ENCODE measurements at regions not wholly inside any gene's neighbourhood (a gene's known extent, or its start where the extent isn't known, plus 50 kb on each side); places are given as distances from the start of the nearest gene placed in this dataset.
A peak's percentile ranks its signal among the peaks of the same experiment; 100 is the strongest.
"Not testable (repeated sequence)": the region's sequence is repeated elsewhere in the genome, so short reads cannot be mapped to it uniquely, and the experiment has no call there.

DNA sequence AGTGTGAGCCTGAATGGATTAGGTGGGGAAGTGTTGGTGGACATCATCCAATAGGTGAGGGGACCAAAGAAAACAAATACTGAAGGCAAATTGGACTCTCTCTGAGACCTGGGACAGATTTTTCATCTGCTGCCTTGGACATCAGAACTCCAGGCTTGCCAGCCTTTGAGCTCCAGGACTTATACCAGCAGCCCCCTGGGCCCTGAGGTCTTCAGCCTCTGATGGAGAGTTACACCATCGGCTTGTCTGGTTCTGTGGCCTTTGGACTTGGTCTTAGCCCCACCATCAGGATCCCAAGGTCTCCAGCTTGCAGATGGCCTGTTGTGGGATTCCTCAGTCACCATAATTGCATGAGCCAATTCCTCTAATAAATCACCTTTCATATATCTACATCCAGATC is 80.8 kb upstream of the SLC8A3 start:
- Histone ChIP-seq H3K36me3 (ENCODE audit: control insufficient read depth, insufficient read depth, low read length) (no peaks in the 10 kb centered on the region), H3K27ac (ENCODE audit: low read length) (no peak overlapping the region), H3K4me1 (ENCODE audit: control insufficient read depth, insufficient read depth, low read length) (no peaks in the 10 kb centered on the region), H3K27me3 (ENCODE audit: control insufficient read depth, insufficient read depth, low read length) (no peaks in the 10 kb centered on the region), H3K9me3 (ENCODE audit: control insufficient read depth, insufficient read depth, low read length) (no peaks in the 10 kb centered on the region), H3K4me3 (ENCODE audit: low read length) (no peak overlapping the region)
- DNase-seq (ENCODE audit: low read depth, low spot score): no peak
- no CpG with 5 or more reads among the region's 1 CpG for WGBS (ENCODE audit: insufficient coverage, insufficient read length)

DNA sequence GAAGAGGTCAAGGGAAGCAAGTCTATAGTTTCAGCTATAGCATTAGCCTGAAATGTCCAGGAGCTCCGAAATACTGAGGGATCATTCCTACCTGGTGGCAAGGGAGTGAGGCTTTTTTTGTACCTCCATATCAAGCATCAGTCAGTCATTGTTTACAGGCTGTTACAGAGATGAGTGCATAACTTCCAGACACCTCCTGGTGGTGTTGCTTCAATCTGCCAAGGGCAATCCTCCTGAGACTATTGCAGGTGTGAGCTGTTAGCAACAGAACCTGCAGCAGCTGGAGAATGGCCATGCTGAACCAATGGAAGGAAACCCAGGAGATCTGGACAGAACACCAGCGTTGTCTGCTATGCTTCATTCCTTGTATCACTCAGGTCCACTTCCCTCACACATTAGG is 80.0 kb upstream of the SLC8A3 start:
- DNase-seq (ENCODE audit: low read depth, low spot score): no peak
- H3K4me1 ChIP-seq (ENCODE audit: control insufficient read depth, insufficient read depth, low read length): no peaks in the 10 kb centered on the region
- H3K27ac ChIP-seq (ENCODE audit: low read length): no peak overlapping the region
- no peaks in the 10 kb centered on the region for H3K36me3 ChIP-seq (ENCODE audit: control insufficient read depth, insufficient read depth, low read length)
- no peaks in the 10 kb centered on the region for H3K27me3 ChIP-seq (ENCODE audit: control insufficient read depth, insufficient read depth, low read length)
- H3K9me3 ChIP-seq (ENCODE audit: control insufficient read depth, insufficient read depth, low read length): no peaks in the 10 kb centered on the region
- no peak overlapping the region for H3K4me3 ChIP-seq (ENCODE audit: low read length)
- no CpG with 5 or more reads among the region's 2 CpGs for WGBS (ENCODE audit: insufficient coverage, insufficient read length)

DNA sequence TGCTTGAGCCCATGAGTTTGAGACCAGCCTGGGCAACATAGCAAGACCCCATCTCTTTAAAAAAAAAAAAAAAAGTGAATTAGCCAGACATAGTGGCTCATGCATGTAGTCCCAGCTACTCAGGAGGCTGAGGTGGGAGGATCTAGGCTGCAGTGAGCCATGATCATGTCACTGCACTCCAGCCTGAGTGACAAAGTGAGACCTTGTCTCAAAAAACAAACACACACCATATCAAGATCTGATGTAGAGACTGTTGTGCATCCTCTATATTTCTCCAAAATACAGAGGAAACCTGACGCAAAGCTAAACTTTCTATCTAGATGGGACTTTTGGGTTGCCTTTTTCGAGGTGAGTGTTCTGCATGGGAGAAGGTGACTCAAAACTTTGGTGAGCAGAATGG is 77.4 kb upstream of the SLC8A3 start:
- Histone ChIP-seq H3K27me3 (ENCODE audit: control insufficient read depth, insufficient read depth, low read length) (no peaks in the 10 kb centered on the region), H3K36me3 (ENCODE audit: control insufficient read depth, insufficient read depth, low read length) (no peaks in the 10 kb centered on the region), H3K4me1 (ENCODE audit: control insufficient read depth, insufficient read depth, low read length) (no peaks in the 10 kb centered on the region), H3K27ac (ENCODE audit: low read length) (no peak overlapping the region), H3K9me3 (ENCODE audit: control insufficient read depth, insufficient read depth, low read length) (no peaks in the 10 kb centered on the region), H3K4me3 (ENCODE audit: low read length) (no peak overlapping the region)
- no CpG with 5 or more reads among the region's 2 CpGs for WGBS (ENCODE audit: insufficient coverage, insufficient read length)
- no peak for DNase-seq (ENCODE audit: low read depth, low spot score)

DNA sequence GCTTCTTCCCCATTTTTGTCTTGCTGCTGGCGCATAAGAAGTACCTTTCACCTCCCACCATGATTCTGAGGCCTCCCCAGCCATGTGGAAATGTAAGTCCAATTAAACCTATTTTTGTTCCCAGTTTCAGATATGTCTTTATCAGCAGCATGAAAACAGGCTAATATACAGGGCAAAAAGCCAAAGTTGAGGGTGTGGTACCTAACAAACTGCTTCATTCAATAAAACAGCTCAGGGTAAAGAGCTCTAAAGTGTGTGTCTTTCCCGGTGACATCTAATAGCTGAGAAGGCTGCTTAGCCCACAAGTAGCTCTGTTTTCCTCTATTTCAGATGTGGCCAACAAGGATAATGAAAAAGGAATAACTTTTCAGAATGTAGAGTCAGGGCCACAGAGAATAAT is 76.7 kb upstream of the SLC8A3 start:
- Histone ChIP-seq H3K27ac (ENCODE audit: low read length) (no peak overlapping the region), H3K4me3 (ENCODE audit: low read length) (no peak overlapping the region), H3K36me3 (ENCODE audit: control insufficient read depth, insufficient read depth, low read length) (no peaks in the 10 kb centered on the region), H3K4me1 (ENCODE audit: control insufficient read depth, insufficient read depth, low read length) (no peaks in the 10 kb centered on the region), H3K9me3 (ENCODE audit: control insufficient read depth, insufficient read depth, low read length) (no peaks in the 10 kb centered on the region), H3K27me3 (ENCODE audit: control insufficient read depth, insufficient read depth, low read length) (no peaks in the 10 kb centered on the region)
- DNase-seq (ENCODE audit: low read depth, low spot score): no peak
- no CpG with 5 or more reads among the region's 2 CpGs for WGBS (ENCODE audit: insufficient coverage, insufficient read length)

DNA sequence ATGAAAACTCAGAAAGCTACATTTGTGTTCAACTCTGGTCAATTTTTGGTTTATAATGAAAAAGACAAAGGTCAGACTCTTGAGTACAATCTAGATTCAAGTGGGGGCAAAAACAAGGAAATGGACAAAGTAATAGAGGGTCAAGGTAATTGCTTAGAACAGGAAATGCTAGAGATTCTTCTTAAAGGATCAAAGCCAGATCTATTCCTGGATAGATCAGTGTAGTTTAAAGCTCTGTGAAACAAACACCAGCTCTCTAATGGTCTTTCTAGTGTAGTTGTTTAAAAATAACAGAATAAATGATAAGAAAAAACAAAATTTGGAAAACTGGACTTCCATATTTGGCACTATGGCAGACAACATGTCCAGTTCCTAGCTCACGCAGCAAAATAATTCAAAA is 70.7 kb upstream of the SLC8A3 start:
- Histone ChIP-seq H3K27ac (ENCODE audit: low read length) (no peak overlapping the region), H3K36me3 (ENCODE audit: control insufficient read depth, insufficient read depth, low read length) (no peaks in the 10 kb centered on the region), H3K9me3 (ENCODE audit: control insufficient read depth, insufficient read depth, low read length) (no peaks in the 10 kb centered on the region), H3K4me1 (ENCODE audit: control insufficient read depth, insufficient read depth, low read length) (no peaks in the 10 kb centered on the region), H3K4me3 (ENCODE audit: low read length) (no peak overlapping the region), H3K27me3 (ENCODE audit: control insufficient read depth, insufficient read depth, low read length) (no peaks in the 10 kb centered on the region)
- 100% methylated on average over 1 of the region's 1 CpG for WGBS (ENCODE audit: insufficient coverage, insufficient read length)
- no peak for DNase-seq (ENCODE audit: low read depth, low spot score)

DNA sequence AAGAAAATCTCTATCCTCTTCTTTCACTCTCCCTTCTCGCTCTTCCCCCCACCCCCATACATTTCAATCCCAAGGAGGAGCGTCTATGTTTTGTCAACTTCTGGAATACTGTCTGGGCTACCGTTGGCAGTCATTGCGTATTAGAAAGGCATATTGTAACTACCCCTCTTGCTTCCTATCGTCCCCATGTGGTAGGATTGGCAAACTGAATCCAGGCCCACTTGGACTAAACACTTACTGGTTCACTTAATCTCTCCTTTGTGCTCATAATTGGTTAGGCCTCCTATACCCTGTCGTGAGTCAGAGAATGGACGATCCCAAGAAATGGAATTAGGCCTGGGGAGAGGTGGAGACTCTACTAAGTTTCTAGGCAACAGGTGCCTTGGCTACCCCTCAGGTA is 68.8 kb upstream of the SLC8A3 start:
- no peaks in the 10 kb centered on the region for H3K27me3 ChIP-seq (ENCODE audit: control insufficient read depth, insufficient read depth, low read length)

DNA sequence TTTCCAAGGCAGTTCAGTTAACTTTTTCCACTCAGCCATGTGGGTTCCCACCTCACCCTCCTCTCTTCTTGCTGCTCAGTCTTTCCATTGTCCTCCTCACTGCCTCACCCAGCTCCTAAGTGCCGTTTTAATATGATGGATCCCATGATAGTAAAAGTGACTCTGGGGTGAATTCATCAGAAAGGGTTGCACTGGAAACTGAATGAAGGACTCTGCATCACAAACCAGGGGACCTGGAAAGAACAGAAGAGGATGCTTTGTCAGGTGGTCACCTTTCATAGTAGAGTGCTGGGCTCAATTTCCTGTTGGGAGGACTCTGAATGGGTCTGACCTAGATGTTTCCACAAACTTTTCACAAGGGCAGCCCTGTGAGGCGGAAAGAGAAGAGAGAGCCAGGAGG is 67.8 kb upstream of the SLC8A3 start:
- H3K4me3 ChIP-seq (ENCODE audit: low read length): no peak overlapping the region
- H3K27me3 ChIP-seq (ENCODE audit: control insufficient read depth, insufficient read depth, low read length): no peaks in the 10 kb centered on the region
- no peaks in the 10 kb centered on the region for H3K36me3 ChIP-seq (ENCODE audit: control insufficient read depth, insufficient read depth, low read length)
- H3K4me1 ChIP-seq (ENCODE audit: control insufficient read depth, insufficient read depth, low read length): no peaks in the 10 kb centered on the region
- DNase-seq (ENCODE audit: low read depth, low spot score): no peak
- no peak overlapping the region for H3K27ac ChIP-seq (ENCODE audit: low read length)
- no peaks in the 10 kb centered on the region for H3K9me3 ChIP-seq (ENCODE audit: control insufficient read depth, insufficient read depth, low read length)
- WGBS (ENCODE audit: insufficient coverage, insufficient read length): no CpG with 5 or more reads among the region's 2 CpGs

More for the DNA sequence above, 68.8 kb upstream of the SLC8A3 start:
- DNase-seq (ENCODE audit: low read depth, low spot score): no peak
- no CpG with 5 or more reads among the region's 7 CpGs for WGBS (ENCODE audit: insufficient coverage, insufficient read length)
- Histone ChIP-seq H3K27ac (ENCODE audit: low read length) (no peak overlapping the region), H3K4me3 (ENCODE audit: low read length) (no peak overlapping the region), H3K4me1 (ENCODE audit: control insufficient read depth, insufficient read depth, low read length) (no peaks in the 10 kb centered on the region), H3K36me3 (ENCODE audit: control insufficient read depth, insufficient read depth, low read length) (no peaks in the 10 kb centered on the region), H3K9me3 (ENCODE audit: control insufficient read depth, insufficient read depth, low read length) (no peaks in the 10 kb centered on the region)

DNA sequence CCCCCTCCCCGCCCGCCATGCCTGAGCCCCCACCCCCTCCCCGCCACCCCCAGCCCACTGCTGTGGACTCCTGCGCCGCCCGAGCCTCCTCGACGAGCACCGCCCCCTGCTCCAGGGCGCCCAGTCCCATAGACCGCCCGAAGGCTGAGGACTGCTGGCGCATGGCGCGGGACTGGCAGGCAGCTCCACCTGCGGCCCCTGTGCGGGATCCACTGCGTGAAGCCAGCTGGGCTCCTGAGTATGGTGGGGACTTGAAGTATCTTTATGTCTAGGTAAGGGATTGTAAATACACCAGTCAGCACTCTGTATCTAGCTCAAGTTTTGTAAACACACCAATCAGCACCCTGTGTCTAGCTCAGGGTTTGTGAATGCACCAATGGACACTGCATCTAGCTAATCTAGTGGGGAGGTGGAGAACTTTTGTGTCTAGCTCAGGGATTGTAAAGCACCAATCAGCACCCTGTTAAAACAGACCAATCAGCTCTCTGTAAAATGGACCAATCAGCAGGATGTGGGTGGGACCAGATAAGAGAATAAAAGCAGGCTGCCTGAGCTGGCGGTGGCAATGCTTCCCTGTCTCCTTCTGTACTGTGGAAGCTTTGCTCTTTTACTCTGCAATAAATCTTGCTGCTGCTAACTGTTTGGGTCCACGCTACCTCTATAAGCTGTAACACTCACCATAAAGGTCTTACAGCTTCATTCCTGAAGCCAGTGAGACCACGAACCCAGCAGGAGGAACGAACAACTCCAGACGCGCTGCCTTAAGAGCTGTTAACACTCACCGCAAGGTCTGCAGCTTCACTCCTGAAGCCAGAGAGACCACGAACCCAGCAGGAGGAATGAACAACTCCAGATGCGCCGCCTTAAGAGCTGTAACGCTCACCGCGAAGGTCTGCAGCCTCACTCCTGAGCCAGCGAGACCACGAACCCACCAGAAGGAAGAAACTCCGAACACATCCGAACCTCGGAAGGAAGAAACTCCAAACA is 66.6 kb upstream of the SLC8A3 start:
- not testable (repeated sequence) for H3K36me3 ChIP-seq (ENCODE audit: control insufficient read depth, insufficient read depth, low read length); H3K27ac ChIP-seq (ENCODE audit: low read length); H3K9me3 ChIP-seq (ENCODE audit: control insufficient read depth, insufficient read depth, low read length); DNase-seq (ENCODE audit: low read depth, low spot score); H3K27me3 ChIP-seq (ENCODE audit: control insufficient read depth, insufficient read depth, low read length); H3K4me1 ChIP-seq (ENCODE audit: control insufficient read depth, insufficient read depth, low read length)
- H3K4me3 ChIP-seq (ENCODE audit: low read length): peak overlapping the region; percentile 11; the same call in 1 of the 2 replicates
- no CpG with 5 or more reads among the region's 36 CpGs for WGBS (ENCODE audit: insufficient coverage, insufficient read length)

DNA sequence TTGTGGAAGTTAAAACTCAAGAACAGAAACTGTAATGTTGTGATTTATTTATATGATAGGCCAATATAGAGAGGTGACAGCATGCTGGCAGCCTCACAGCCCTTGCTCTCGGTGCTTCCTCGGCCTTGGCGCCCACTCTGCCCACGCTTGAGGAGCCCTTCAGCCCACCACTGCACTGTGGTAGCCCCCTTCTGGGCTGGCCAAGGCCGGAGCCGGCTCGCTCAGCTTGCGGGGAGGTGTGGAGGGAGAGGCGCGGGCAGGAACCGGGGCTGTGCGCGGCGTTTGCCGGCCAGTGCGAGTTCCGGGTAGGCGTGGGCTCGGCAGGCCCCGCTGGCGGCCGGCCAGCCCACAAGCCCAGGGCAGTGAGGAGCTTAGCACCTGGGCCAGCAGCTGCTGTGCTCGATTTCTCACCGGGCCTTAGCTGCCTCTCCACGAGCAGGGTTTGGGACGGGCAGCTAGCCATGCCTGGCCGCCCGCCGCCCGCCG is 65.8 kb upstream of the SLC8A3 start:
- no peaks in the 10 kb centered on the region for H3K9me3 ChIP-seq (ENCODE audit: control insufficient read depth, insufficient read depth, low read length)
- WGBS (ENCODE audit: insufficient coverage, insufficient read length): no CpG with 5 or more reads among the region's 31 CpGs
- peak overlapping the region; percentile 50; the same call in 1 of the 2 replicates for H3K4me3 ChIP-seq (ENCODE audit: low read length)
- H3K36me3 ChIP-seq (ENCODE audit: control insufficient read depth, insufficient read depth, low read length): no peaks in the 10 kb centered on the region
- no peaks in the 10 kb centered on the region for H3K27me3 ChIP-seq (ENCODE audit: control insufficient read depth, insufficient read depth, low read length)
- no peak overlapping the region for H3K27ac ChIP-seq (ENCODE audit: low read length)
- no peak for DNase-seq (ENCODE audit: low read depth, low spot score)
- no peaks in the 10 kb centered on the region for H3K4me1 ChIP-seq (ENCODE audit: control insufficient read depth, insufficient read depth, low read length)

DNA sequence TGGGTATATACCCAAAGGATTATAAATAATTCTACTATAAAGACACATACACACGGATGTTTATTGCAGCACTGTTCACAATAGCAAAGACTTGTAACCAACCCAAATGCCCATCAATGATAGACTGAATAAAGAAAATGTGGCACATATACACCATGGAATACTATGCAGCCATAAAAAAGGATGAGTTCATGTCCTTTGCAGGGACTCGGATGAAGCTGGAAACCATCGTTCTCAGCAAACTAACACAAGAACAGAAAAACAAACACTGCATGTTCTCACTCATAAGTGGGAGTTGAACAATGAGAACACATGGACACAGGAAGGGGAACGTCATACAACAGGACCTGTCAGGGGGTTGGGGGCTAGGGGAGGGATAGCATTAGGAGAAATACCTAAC is 64.8 kb upstream of the SLC8A3 start:
- not testable (repeated sequence) for H3K27me3 ChIP-seq (ENCODE audit: control insufficient read depth, insufficient read depth, low read length); H3K9me3 ChIP-seq (ENCODE audit: control insufficient read depth, insufficient read depth, low read length); H3K4me3 ChIP-seq (ENCODE audit: low read length); DNase-seq (ENCODE audit: low read depth, low spot score); H3K4me1 ChIP-seq (ENCODE audit: control insufficient read depth, insufficient read depth, low read length); H3K36me3 ChIP-seq (ENCODE audit: control insufficient read depth, insufficient read depth, low read length); H3K27ac ChIP-seq (ENCODE audit: low read length)
- no CpG with 5 or more reads among the region's 4 CpGs for WGBS (ENCODE audit: insufficient coverage, insufficient read length)

DNA sequence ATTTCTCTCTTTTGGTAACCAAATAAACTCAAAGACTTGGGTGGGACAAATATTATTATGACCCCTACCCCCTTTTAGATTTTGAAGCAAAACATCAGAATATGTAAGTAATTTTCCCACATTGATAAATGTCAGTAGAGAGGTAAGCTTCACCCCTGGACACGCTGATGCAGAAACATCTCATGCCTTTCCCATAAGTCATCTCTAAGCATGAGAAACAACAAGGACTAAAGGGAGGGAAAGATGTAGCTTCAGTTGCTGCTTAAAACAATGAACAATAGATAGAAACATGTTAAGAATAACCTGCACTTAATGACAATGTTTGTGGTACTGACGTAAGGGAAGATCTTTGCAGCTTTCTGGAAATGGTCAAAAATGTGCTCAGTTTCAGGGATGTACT is 56.3 kb upstream of the SLC8A3 start:
- Histone ChIP-seq H3K4me3 (ENCODE audit: low read length) (no peak overlapping the region), H3K27me3 (ENCODE audit: control insufficient read depth, insufficient read depth, low read length) (no peaks in the 10 kb centered on the region), H3K9me3 (ENCODE audit: control insufficient read depth, insufficient read depth, low read length) (no peaks in the 10 kb centered on the region), H3K36me3 (ENCODE audit: control insufficient read depth, insufficient read depth, low read length) (no peaks in the 10 kb centered on the region), H3K4me1 (ENCODE audit: control insufficient read depth, insufficient read depth, low read length) (no peaks in the 10 kb centered on the region), H3K27ac (ENCODE audit: low read length) (no peak overlapping the region)
- DNase-seq (ENCODE audit: low read depth, low spot score): no peak
- no CpG with 5 or more reads among the region's 2 CpGs for WGBS (ENCODE audit: insufficient coverage, insufficient read length)

Data from iPS DF 6.9 (cell line).